Mammary epithelial cell (primary cell): ENCODE measurements at regions not wholly inside any gene's neighbourhood (a gene's known extent, or its start where the extent isn't known, plus 50 kb on each side); places are given as distances from the start of the nearest gene placed in this dataset.

Experiments
- CTCF ChIP-seq, 2 donors: IDR thresholded peaks in 1 of 2; conservative IDR thresholded peaks in 1 of 2; 2 replicates each; pipeline ENCODE4 v1.5.1; 2011 to 2012; ENCODE audit warnings: inconsistent platforms in 2 of 2, low read length in 2 of 2, mild to moderate bottlenecking in 2 of 2, control low read depth in 1 of 2, low read depth in 1 of 2; ENCODE audit not compliant: insufficient read depth in 1 of 2; ENCODE audit errors: extremely low read depth in 1 of 2
- EZH2 ChIP-seq: IDR thresholded peaks from 2 replicates; pipeline ENCODE4 v1.6.1; 2012; ENCODE audit warnings: low read length, inconsistent platforms, borderline replicate concordance

- TF ChIP-seq EZH2 (no peak), CTCF (conservative IDR thresholded peaks at IDR 0.05 in 1 of 2, IDR thresholded peaks at IDR 0.05 in 1 of 2; ENCODE audit: extremely low read depth in 1 of 2, insufficient read depth in 1 of 2, low read depth in 1 of 2, low read length in 2 of 2) (no peak)
These were observed 220.3 kb downstream of the EN1 start for GRCh38 chr2:118627156-118627555.
